ENCODE measurements at regions not wholly inside any gene's neighbourhood (a gene's known extent, or its start where the extent isn't known, plus 50 kb on each side); places are given as distances from the start of the nearest gene placed in this dataset.
"Not testable (repeated sequence)": the region's sequence is repeated elsewhere in the genome, so short reads cannot be mapped to it uniquely, and the experiment has no call there.

DNA sequence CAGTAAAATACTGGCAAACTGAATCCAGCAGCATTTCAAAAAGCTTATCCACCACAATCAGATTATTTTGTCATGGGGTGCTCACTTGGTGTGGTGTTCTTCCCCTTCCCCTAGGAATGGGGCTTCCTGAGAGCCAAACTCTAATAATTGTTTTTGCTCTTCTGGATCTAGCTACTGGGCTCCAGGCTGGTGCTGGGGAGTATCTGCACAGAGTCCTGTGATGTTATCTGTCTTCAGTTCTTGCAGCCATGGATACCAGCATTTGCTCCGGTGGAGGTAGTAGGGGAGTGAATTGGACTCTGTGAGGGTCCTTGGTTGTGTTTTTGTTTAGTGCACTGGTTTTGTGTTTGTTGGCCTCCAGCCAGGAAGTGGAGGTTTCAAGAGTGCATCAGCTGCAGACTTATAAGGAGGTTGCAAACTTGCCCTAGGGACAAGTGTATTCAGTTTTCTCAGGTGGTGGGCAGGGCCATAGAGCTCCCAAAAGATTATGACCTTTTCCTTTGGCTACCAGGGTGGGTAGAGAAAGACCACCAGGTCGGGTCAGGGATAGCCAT lies 308.5 kb upstream of the MAGI2 start:
- no peak overlapping the region for H3K27ac Mint-ChIP-seq
- peaks cover 2 to 32% (median 13%) of the 10 kb centered on the region in 8 donors for H3K9me3 Mint-ChIP-seq
- no peaks in the 10 kb centered on the region for H3K4me1 Mint-ChIP-seq
- no peaks in the 10 kb centered on the region for H3K4me1 ChIP-seq (ENCODE audit: insufficient read depth, low read length)
- no peak overlapping the region for H3K4me3 Mint-ChIP-seq
- no peak for DNase-seq
- peaks cover 0 to 5% of the 10 kb centered on the region in 2 donors for H3K9me3 ChIP-seq (ENCODE audit: control insufficient read depth in 1 of 2, low read length in 2 of 2)
- H3K27ac ChIP-seq (ENCODE audit: low read depth, low read length) = no peak overlapping the region
- no peaks in the 10 kb centered on the region for H3K27me3 Mint-ChIP-seq
- no peaks in the 10 kb centered on the region for H3K27me3 ChIP-seq (ENCODE audit: insufficient read depth, low read length)
- ChIA-PET POLR2A (ENCODE audit: partially characterized antibody) (no interaction called here), CTCF (ENCODE audit: partially characterized antibody) (no interaction called here)
- H3K36me3 Mint-ChIP-seq = no peaks in the 10 kb centered on the region
- intact Hi-C loops (cut with micrococcal nuclease) = no loop called here
- no peak overlapping the region for H3K4me3 ChIP-seq (ENCODE audit: low read length in 2 of 2)
- no peaks in the 10 kb centered on the region for H3K36me3 ChIP-seq (ENCODE audit: insufficient read depth, low read length)

DNA sequence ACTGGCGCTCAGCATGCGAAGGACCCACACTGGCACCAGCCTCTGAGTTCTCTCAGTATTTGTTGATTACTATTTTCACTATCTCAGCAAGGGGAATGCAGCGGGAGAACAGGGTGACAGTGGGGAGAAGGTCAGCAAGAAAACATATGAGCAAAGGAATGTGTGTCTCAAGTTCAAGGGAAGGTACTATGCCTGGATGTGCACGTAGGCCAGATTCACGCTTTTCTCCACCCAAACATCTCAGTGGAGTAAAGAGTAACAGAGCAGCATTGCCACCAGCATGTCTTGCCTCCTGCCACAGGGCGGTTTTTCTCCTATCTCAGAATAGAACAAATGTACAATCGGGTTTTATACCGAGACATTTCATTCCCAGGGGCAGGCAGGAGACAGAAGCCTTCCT lies 297.5 kb upstream of the MAGI2 start:
- H3K27me3 ChIP-seq (ENCODE audit: insufficient read depth, low read length); CTCF ChIA-PET (ENCODE audit: partially characterized antibody): not testable (repeated sequence)

GRCh38 chr7:79749856-79750255 lies 296.4 kb upstream of the MAGI2 start:
- no peaks in the 10 kb centered on the region for H3K4me1 Mint-ChIP-seq
- H3K27ac Mint-ChIP-seq = no peak overlapping the region
- intact Hi-C loops (cut with micrococcal nuclease) = no loop called here

More for the DNA sequence above, 297.5 kb upstream of the MAGI2 start:
- H3K9me3 ChIP-seq (ENCODE audit: control insufficient read depth in 1 of 2, low read length in 2 of 2); H3K27me3 Mint-ChIP-seq; H3K27ac ChIP-seq (ENCODE audit: low read depth, low read length); POLR2A ChIA-PET (ENCODE audit: partially characterized antibody); H3K4me1 Mint-ChIP-seq; intact Hi-C loops (cut with micrococcal nuclease); H3K36me3 ChIP-seq (ENCODE audit: insufficient read depth, low read length); H3K4me1 ChIP-seq (ENCODE audit: insufficient read depth, low read length); DNase-seq; H3K4me3 ChIP-seq (ENCODE audit: low read length in 2 of 2); H3K36me3 Mint-ChIP-seq; H3K4me3 Mint-ChIP-seq; H3K27ac Mint-ChIP-seq: not testable (repeated sequence)
- peaks cover 0 to 24% (median 8%) of the 10 kb centered on the region in 8 donors for H3K9me3 Mint-ChIP-seq

GRCh38 chr7:79741684-79742083 lies 288.2 kb upstream of the MAGI2 start:
- H3K9me3 ChIP-seq (ENCODE audit: control insufficient read depth in 1 of 2, low read length in 2 of 2) = no peaks in the 10 kb centered on the region
- no peak overlapping the region for H3K27ac ChIP-seq (ENCODE audit: low read depth, low read length)
- H3K4me3 Mint-ChIP-seq = no peak overlapping the region
- no peaks in the 10 kb centered on the region for H3K4me1 Mint-ChIP-seq
- no peaks in the 10 kb centered on the region for H3K27me3 ChIP-seq (ENCODE audit: insufficient read depth, low read length)
- no peaks in the 10 kb centered on the region for H3K4me1 ChIP-seq (ENCODE audit: insufficient read depth, low read length)
- H3K4me3 ChIP-seq (ENCODE audit: low read length in 2 of 2) = no peak overlapping the region
- no peaks in the 10 kb centered on the region for H3K36me3 Mint-ChIP-seq
- no peak overlapping the region for H3K27ac Mint-ChIP-seq
- intact Hi-C loops (cut with micrococcal nuclease) = no loop called here
- CTCF ChIA-PET (ENCODE audit: partially characterized antibody) = no interaction called here
- H3K27me3 Mint-ChIP-seq = no peaks in the 10 kb centered on the region
- H3K9me3 Mint-ChIP-seq = peaks cover 0 to 12% (median 8%) of the 10 kb centered on the region in 8 donors
- POLR2A ChIA-PET (ENCODE audit: partially characterized antibody) = no interaction called here
- no peak for DNase-seq
- H3K36me3 ChIP-seq (ENCODE audit: insufficient read depth, low read length) = no peaks in the 10 kb centered on the region

More at GRCh38 chr7:79749856-79750255, 296.4 kb upstream of the MAGI2 start:
- Histone ChIP-seq H3K27me3 (ENCODE audit: insufficient read depth, low read length) (no peaks in the 10 kb centered on the region), H3K36me3 (ENCODE audit: insufficient read depth, low read length) (no peaks in the 10 kb centered on the region), H3K4me1 (ENCODE audit: insufficient read depth, low read length) (no peaks in the 10 kb centered on the region), H3K9me3 (ENCODE audit: control insufficient read depth in 1 of 2, low read length in 2 of 2) (no peaks in the 10 kb centered on the region), H3K4me3 (ENCODE audit: low read length in 2 of 2) (no peak overlapping the region), H3K27ac (ENCODE audit: low read depth, low read length) (no peak overlapping the region)
- Mint-ChIP-seq H3K27me3 (no peaks in the 10 kb centered on the region), H3K4me3 (no peak overlapping the region), H3K36me3 (no peaks in the 10 kb centered on the region), H3K9me3 (peaks cover 0 to 22% (median 6%) of the 10 kb centered on the region in 8 donors)
- ChIA-PET CTCF (ENCODE audit: partially characterized antibody) (no interaction called here), POLR2A (ENCODE audit: partially characterized antibody) (no interaction called here)
- no peak for DNase-seq

GRCh38 chr7:79740076-79740475 lies 286.6 kb upstream of the MAGI2 start:
- Histone ChIP-seq H3K27me3 (ENCODE audit: insufficient read depth, low read length) (no peaks in the 10 kb centered on the region), H3K4me1 (ENCODE audit: insufficient read depth, low read length) (no peaks in the 10 kb centered on the region), H3K4me3 (ENCODE audit: low read length in 2 of 2) (no peak overlapping the region), H3K36me3 (ENCODE audit: insufficient read depth, low read length) (no peaks in the 10 kb centered on the region), H3K9me3 (ENCODE audit: control insufficient read depth in 1 of 2, low read length in 2 of 2) (no peaks in the 10 kb centered on the region), H3K27ac (ENCODE audit: low read depth, low read length) (no peak overlapping the region)
- no peaks in the 10 kb centered on the region for H3K27me3 Mint-ChIP-seq
- POLR2A ChIA-PET (ENCODE audit: partially characterized antibody) = no interaction called here
- CTCF ChIA-PET (ENCODE audit: partially characterized antibody) = no interaction called here
- no peak for DNase-seq
- H3K4me3 Mint-ChIP-seq = no peak overlapping the region
- H3K36me3 Mint-ChIP-seq = no peaks in the 10 kb centered on the region
- H3K9me3 Mint-ChIP-seq = peaks cover 0 to 15% (median 9%) of the 10 kb centered on the region in 8 donors
- H3K4me1 Mint-ChIP-seq = no peaks in the 10 kb centered on the region
- intact Hi-C loops (cut with micrococcal nuclease) = no loop called here
- H3K27ac Mint-ChIP-seq = no peak overlapping the region

DNA sequence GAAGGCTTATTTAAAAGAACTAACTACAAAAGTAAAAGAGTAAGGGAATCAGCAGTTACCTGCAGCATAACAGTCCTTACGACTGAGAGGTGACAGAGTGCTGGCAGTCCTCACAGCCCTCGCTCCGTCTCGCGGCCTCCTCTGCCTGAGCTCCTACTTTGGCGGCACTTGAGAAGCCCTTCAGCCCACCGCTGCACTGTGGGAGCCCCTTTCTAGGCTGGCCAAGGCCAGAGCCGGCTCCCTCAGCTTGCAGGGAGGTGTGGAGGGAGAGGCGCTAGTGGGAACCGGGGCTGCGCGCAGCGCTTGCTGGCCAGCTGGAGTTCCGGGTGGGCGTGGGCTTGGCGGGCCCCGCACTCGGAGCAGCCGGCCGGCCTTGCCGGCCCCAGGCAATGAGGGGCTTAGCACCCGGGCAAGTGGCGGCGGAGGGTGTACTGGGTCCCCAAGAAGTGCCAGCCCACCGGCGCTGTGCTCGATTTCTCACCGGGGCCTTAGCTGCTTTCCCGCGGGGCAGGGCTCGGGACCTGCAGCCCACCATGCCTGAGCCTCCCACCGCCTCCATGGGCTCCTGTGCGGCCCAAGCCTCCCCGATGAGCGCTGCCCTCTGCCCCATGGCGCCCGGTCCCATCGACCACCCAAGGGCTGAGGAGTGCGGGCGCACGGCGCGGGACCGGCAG lies 285.7 kb upstream of the MAGI2 start:
- H3K27ac Mint-ChIP-seq; H3K4me3 ChIP-seq (ENCODE audit: low read length in 2 of 2); POLR2A ChIA-PET (ENCODE audit: partially characterized antibody); intact Hi-C loops (cut with micrococcal nuclease); H3K27me3 ChIP-seq (ENCODE audit: insufficient read depth, low read length); H3K9me3 ChIP-seq (ENCODE audit: control insufficient read depth in 1 of 2, low read length in 2 of 2); H3K36me3 ChIP-seq (ENCODE audit: insufficient read depth, low read length); H3K4me1 ChIP-seq (ENCODE audit: insufficient read depth, low read length); H3K4me3 Mint-ChIP-seq; H3K27ac ChIP-seq (ENCODE audit: low read depth, low read length); H3K4me1 Mint-ChIP-seq; H3K36me3 Mint-ChIP-seq; CTCF ChIA-PET (ENCODE audit: partially characterized antibody); DNase-seq; H3K27me3 Mint-ChIP-seq: not testable (repeated sequence)
- H3K9me3 Mint-ChIP-seq = peaks cover 0 to 24% (median 11%) of the 10 kb centered on the region in 8 donors

DNA sequence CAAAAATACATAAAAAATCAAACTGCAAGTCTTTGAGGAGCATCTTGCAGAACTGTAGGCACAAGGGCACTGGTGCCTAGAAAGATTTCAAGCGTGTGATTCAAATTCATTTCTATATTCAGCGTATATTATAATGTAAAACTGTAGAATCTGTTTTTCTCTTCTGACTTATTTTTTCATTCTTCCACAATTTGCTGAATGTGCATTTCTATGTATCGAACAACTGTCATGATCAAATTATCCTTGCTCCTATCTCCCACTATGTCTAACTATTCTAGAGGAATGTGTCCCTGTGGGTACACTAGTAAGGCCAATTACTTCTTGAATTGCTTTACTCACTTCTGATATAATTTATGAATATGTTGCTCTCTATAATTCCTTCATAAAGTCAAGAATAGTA lies 283.0 kb upstream of the MAGI2 start:
- H3K27ac ChIP-seq (ENCODE audit: low read depth, low read length) = no peak overlapping the region
- H3K4me3 Mint-ChIP-seq = no peak overlapping the region
- intact Hi-C loops (cut with micrococcal nuclease) = no loop called here
- no peaks in the 10 kb centered on the region for H3K4me1 ChIP-seq (ENCODE audit: insufficient read depth, low read length)
- peaks cover 2 to 33% (median 26%) of the 10 kb centered on the region in 8 donors for H3K9me3 Mint-ChIP-seq
- H3K9me3 ChIP-seq (ENCODE audit: control insufficient read depth in 1 of 2, low read length in 2 of 2) = peaks cover 0 to 5% of the 10 kb centered on the region in 2 donors
- H3K36me3 ChIP-seq (ENCODE audit: insufficient read depth, low read length) = no peaks in the 10 kb centered on the region
- no peaks in the 10 kb centered on the region for H3K4me1 Mint-ChIP-seq
- no peak overlapping the region for H3K4me3 ChIP-seq (ENCODE audit: low read length in 2 of 2)
- CTCF ChIA-PET (ENCODE audit: partially characterized antibody) = no interaction called here
- POLR2A ChIA-PET (ENCODE audit: partially characterized antibody) = no interaction called here
- no peaks in the 10 kb centered on the region for H3K27me3 ChIP-seq (ENCODE audit: insufficient read depth, low read length)
- H3K27me3 Mint-ChIP-seq = no peaks in the 10 kb centered on the region
- H3K27ac Mint-ChIP-seq = no peak overlapping the region
- DNase-seq = no peak
- H3K36me3 Mint-ChIP-seq = peaks cover 0 to 3% of the 10 kb centered on the region in 2 donors

Data from CD4-positive, alpha-beta memory T cell (primary cell).